ENCODE measurements at regions not wholly inside any gene's neighbourhood (a gene's known extent, or its start where the extent isn't known, plus 50 kb on each side); places are given as distances from the start of the nearest gene placed in this dataset.

DNA sequence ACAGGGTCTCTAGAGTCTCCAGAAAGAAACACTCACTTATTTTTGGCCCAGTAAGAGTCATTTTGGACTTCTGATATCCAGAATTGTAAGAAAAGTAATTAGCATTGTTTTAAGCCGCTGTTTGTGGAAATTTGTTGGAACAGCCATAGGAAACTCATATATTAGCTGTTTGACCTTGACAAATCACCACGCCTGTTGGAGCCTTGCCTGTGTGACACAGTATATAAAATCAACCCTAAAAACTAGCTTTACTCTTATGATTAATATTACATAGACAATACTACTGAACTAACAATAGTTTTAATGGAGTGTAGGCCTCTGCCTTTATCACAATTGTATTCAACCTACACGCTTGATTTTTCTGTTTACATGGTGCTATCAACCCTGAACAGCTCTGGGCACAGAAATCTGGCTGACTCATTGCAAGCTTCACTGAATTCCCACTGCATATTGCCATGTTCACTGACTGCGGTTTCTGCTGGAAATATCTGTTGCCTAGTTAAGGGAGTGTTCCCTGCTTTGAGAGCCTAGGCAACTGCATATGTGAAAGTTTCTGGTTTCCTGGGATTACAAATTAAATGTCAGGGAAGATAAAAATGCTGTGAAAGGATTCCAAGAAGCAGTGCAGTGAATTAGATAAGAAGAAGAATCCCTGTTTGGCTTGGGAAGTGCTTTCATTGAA is 419.5 kb upstream of the DEPDC1 start:
- TF ChIP-seq GATA2 (IDR thresholded peaks at IDR 0.05; ENCODE audit: low read depth, low read length) (no peak), GATA3 (IDR thresholded peaks at IDR 0.05; ENCODE audit: low read depth, low read length) (no peak)

DNA sequence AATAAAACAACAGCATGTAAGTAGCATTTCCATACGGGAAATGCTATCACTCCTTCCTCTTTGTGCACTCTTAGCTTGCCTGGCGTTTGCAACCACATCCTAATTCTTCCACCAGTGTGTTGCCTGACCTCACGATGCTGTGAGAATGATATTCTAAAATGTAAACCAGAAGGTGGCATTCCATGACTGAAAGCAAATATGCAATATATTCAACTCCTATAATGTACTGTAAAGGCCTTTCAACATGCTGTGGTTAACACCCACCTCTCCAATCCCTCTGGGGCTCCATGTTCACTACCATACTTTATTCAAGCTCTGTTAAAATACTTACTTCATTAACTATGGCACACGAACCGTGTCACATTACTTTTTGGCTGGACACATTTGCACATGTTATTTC is 420.6 kb upstream of the DEPDC1 start:
- TF ChIP-seq GATA3 (IDR thresholded peaks at IDR 0.05; ENCODE audit: low read depth, low read length) = no peak
- no peak for TF ChIP-seq GATA2 (IDR thresholded peaks at IDR 0.05; ENCODE audit: low read depth, low read length)

DNA sequence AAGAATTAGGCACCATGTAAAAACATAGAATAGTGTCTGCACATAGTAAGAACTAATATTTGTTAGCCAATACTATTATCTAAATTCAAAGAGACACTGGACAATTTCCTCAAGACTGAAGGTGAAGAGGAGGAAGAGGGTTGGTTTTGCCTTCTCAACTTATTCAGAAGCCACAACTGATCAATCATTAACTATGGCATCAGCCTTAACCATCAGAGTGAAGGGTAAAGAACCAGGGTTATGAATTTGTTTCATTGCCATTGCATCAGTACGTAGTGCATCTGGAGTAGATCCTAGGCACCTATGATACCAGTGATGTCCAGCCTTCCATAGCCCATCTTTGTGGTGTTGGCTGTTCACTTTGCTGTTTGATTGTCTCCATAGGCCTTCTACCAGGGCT is 421.7 kb upstream of the DEPDC1 start:
- no peak for TF ChIP-seq GATA3 (IDR thresholded peaks at IDR 0.05; ENCODE audit: low read depth, low read length)
- no peak for TF ChIP-seq GATA2 (IDR thresholded peaks at IDR 0.05; ENCODE audit: low read depth, low read length)

DNA sequence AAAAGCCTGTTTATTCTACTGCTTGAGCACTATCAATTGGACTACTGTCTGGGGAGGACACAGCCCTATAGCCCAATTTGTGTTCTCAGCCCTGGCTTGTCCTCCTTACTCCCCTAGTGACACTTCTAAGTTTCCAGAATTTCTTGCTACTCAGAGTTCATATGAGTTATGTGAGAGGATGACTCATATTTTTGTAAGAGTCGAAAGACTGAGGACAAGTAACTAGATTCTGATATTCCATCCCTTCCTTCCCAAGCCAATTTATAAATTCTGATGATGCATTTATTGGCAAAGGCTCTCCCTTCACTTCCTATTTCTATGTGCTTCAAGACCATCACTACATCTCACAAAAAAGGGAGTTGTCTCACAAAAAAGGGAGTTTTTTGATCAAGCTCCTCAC is 422.2 kb upstream of the DEPDC1 start:
- TF ChIP-seq GATA3 (IDR thresholded peaks at IDR 0.05; ENCODE audit: low read depth, low read length) (no peak), GATA2 (IDR thresholded peaks at IDR 0.05; ENCODE audit: low read depth, low read length) (no peak)

DNA sequence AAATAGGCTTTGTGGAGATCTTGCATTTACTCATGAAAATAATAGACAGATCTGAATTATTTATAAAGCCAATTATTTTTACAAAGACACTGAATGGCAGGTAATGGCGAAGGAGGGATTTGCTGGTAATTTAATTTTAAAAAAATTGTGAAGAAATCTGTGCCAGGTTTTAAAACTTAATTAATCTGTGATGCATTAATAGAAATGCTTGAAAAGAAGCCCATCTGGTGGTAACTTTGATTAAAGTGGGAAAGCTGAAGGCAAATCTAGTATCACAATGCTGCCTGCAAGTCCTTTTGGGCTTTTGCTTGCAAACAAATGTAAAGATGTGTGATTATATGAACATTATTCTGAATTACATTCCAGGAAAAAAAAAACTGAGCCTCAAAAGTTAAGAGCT is 433.2 kb upstream of the DEPDC1 start:
- TF ChIP-seq GATA2 (IDR thresholded peaks at IDR 0.05; ENCODE audit: low read depth, low read length) = no peak
- no peak for TF ChIP-seq GATA3 (IDR thresholded peaks at IDR 0.05; ENCODE audit: low read depth, low read length)

DNA sequence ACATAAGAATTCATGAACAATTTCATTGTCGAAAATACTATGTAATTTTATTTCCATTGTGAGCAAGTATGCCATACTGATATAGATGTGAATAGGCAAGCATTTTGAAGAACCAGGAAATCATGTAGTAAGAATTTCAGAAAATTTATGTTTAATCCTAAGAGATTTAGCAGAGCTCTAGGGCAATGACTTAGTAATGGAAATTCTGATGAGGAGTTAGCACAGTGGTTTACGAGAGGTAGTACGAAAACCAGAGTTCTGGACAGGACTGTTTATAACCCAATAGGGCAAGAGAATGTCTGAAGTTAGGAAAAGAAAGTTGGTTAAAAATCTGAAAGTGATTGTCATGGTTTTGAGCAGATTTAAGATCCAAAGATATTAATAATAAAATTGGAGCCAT is 439.6 kb upstream of the DEPDC1 start:
- TF ChIP-seq GATA2 (IDR thresholded peaks at IDR 0.05; ENCODE audit: low read depth, low read length) (no peak), GATA3 (IDR thresholded peaks at IDR 0.05; ENCODE audit: low read depth, low read length) (no peak)

DNA sequence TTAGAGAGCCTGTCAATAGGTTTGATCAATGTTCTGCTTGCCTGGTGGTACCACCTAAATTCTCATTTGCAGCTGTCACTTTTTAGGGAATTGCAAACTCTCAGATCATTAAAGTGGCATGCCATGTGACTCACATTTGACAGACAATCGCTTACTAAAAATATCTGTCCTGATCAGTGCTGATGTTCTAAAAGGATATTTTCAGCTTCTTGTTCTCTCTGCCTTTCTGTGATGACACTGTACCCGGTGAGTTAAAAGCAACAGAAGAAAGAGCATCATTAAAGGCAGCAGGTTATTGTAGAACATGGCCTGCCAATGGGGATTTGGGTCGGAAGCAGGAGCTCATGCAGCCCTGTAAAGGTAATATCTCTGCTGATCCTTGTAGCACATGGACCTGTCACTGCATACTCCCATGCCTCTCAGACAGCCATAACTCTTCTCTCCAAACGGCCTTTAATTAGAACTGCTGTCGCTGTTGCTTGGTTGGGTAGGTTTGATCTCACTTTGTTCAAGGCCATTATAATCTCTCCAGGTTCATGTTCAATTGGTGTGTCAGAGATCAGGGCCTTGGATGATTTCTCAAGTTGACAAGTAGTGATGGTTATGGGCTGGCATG is 441.3 kb upstream of the DEPDC1 start:
- TF ChIP-seq GATA2 (IDR thresholded peaks at IDR 0.05; ENCODE audit: low read depth, low read length) = no peak
- no peak for TF ChIP-seq GATA3 (IDR thresholded peaks at IDR 0.05; ENCODE audit: low read depth, low read length)

DNA sequence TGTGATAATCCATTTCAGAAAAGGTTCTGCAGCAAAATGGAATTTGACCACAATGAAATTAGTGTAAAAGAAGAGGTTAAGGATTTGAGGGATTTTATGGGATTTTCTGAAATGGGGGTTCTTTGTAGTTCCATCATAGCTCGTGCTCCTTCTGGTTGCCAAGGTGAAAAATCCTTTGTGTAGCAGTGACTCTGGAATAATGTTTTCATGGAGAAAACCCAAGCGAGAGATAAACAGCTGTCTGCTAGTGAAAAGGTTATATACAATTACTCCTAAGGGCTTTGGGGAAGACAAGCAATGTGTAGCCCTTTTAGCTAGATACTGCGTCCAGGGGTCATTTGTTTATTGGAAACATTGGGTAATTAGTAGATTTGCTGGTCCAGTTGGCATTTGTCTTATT is 453.2 kb upstream of the DEPDC1 start:
- TF ChIP-seq GATA3 (IDR thresholded peaks at IDR 0.05; ENCODE audit: low read depth, low read length) (no peak), GATA2 (IDR thresholded peaks at IDR 0.05; ENCODE audit: low read depth, low read length) (no peak)

DNA sequence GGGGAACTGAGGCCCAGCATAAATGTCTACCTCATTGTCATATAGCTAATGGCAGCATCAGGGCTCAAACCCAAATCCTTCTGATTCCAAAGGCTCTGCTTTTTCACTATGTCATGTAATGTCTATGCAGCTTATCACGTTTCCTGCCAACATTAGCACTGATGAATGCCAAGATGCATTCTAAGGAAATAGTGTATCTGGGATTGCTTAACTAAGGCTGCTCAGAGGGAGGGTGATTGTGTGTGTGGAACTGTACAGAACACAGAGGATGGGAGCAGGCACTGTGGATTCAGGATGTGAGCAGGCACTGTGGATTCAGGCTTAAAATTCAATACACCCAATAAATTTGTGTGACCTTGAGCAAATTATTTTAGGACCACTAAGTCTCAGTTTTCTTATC is 456.4 kb upstream of the DEPDC1 start:
- TF ChIP-seq GATA3 (IDR thresholded peaks at IDR 0.05; ENCODE audit: low read depth, low read length) (no peak), GATA2 (IDR thresholded peaks at IDR 0.05; ENCODE audit: low read depth, low read length) (no peak)

DNA sequence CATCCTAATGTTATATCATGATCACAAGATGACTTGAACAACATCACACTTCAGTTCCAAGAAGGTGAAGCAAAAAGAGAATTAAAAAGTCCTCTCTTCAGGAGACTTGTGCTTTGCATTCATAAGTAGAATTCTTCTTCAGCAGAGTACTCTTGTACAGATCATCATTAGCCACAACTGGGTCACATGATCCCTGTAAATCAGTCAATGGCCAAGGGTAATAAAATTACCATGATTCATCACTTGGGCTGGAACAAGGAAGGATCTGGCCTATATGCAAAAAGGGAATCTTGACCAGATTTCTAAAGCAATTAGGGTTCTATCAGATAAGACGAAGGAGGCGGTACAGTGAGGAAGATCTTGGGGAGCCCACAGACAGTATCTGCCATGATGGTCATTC is 458.0 kb upstream of the DEPDC1 start:
- TF ChIP-seq GATA2 (IDR thresholded peaks at IDR 0.05; ENCODE audit: low read depth, low read length) (no peak), GATA3 (IDR thresholded peaks at IDR 0.05; ENCODE audit: low read depth, low read length) (no peak)

DNA sequence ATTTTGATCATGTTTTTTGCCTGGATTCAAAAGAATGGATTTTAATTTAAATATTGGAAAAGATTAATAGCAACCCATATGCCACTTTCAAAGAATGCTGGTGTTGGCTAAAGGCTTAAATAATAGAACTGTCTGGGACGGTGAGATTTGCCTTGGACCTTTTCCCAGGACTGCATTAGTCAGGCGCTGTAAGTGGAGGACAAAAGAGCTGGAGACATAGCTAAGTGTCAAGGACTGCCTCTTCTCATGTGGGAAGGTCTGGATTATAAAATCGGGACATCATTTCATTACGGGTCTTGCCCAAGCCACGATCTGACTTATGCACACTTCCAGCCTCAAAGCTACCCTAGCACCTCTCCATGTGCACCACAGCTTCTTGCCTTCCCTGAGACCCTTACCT is 458.5 kb upstream of the DEPDC1 start:
- TF ChIP-seq GATA2 (IDR thresholded peaks at IDR 0.05; ENCODE audit: low read depth, low read length) (no peak), GATA3 (IDR thresholded peaks at IDR 0.05; ENCODE audit: low read depth, low read length) (no peak)

DNA sequence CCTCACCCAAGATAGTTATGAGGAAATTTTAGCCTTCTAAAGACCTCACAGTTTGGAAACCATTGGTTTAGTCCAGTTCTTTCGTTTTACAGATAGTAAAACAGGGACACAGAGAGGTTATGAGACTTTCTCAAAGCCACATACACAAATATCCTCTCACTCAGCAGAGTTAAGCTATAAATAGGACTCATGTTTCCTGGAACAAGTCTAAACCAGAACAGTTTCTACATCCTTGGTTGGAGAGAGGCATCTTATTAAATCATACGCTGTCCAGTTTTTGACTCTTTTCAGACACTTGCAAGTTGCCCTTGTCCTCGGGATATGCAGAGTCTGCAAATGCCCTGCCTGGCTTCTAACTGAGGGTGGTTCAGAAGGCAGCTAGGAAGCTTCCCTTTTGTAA is 462.1 kb upstream of the DEPDC1 start:
- TF ChIP-seq GATA2 (IDR thresholded peaks at IDR 0.05; ENCODE audit: low read depth, low read length) (no peak), GATA3 (IDR thresholded peaks at IDR 0.05; ENCODE audit: low read depth, low read length) (no peak)

DNA sequence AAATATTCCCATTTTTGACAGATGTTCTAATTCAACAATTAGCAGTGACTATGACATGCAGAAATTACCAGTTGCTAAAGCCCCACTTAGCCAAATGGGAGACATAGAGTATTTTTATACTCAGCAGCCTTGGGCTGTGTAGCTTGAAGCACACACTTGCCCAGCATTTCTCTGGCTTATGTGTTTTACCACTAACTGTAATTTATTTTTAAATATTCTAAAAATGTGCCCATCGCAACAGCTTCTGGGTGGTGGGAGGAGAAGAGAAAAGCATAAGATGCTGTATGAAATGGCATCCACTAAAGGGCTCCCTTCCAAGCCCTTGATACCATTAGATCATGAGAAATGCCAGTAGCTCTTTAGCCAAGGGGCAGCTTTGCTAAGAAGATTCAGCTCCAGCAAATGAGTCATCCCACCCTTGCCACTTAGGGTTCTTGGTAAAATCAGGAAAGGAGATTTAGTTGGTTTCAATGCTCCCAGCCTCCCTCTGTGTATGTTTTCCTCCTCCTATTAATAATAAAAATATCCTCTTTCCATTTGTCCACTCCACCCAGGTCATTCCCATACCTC is 462.7 kb upstream of the DEPDC1 start:
- TF ChIP-seq GATA2 (IDR thresholded peaks at IDR 0.05; ENCODE audit: low read depth, low read length) (no peak), GATA3 (IDR thresholded peaks at IDR 0.05; ENCODE audit: low read depth, low read length) (no peak)

DNA sequence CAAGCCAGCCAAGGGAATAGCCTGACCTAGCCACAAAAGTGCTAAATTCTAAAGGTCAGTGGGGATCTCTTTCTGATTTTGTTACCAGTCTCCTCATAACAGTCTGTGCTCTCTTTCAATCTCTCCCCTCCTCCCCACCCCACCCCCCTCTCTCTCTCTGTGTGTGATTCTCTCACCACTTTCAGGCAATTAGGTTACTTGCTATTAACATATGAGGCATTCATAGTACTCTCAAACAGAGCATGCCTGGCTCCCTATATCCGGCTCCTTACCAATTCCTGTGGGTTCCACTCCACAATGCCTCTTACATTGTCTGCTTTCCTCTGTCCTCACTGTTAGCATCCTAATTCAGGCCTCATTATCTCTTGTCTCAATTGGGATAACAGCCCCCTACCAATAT is 464.3 kb upstream of the DEPDC1 start:
- no peak for TF ChIP-seq GATA2 (IDR thresholded peaks at IDR 0.05; ENCODE audit: low read depth, low read length)
- no peak for TF ChIP-seq GATA3 (IDR thresholded peaks at IDR 0.05; ENCODE audit: low read depth, low read length)

DNA sequence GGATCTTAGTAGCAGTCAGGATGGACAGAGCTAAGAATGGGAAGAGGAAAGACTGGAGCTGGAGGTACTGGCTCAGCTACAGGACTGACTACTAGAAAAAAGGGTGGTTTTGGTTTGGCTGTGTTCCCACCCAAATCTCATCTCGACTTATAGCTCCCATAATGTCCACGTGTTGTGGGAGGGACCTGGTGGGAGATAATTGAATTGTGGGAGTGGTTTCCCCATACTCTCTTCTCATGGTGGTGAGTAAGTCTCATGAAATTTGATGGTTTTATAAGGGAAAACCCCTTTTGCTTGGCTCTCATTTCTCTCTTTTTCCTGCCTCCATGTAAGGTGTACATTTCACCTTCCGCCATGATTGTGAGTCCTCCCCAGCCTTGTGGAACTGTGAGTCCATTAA is 466.5 kb upstream of the DEPDC1 start:
- no peak for TF ChIP-seq GATA2 (IDR thresholded peaks at IDR 0.05; ENCODE audit: low read depth, low read length)
- TF ChIP-seq GATA3 (IDR thresholded peaks at IDR 0.05; ENCODE audit: low read depth, low read length) = no peak
